Heart left ventricle (tissue), 16 donors: ENCODE measurements at regions not wholly inside any gene's neighbourhood (a gene's known extent, or its start where the extent isn't known, plus 50 kb on each side); places are given as distances from the start of the nearest gene placed in this dataset.
"Not testable (repeated sequence)": the region's sequence is repeated elsewhere in the genome, so short reads cannot be mapped to it uniquely, and the experiment has no call there.

Source experiments
- ATAC-seq, 4 donors: fragments of 200-7000 bp; cut with Tn5 transposase; one replicate each; pipeline ENCODE4 v1.9.1; 2020 to 2022; ENCODE audit warnings: moderate library complexity in 4 of 4, mild to moderate bottlenecking in 3 of 4, moderate number of reproducible peaks in 1 of 4
- DNase-seq, 5 donors: peaks; one replicate each; pipeline ENCODE4 v3.0.0-alpha.2; 2020
- H3K27ac ChIP-seq, 12 donors: fragments of 200-600 bp; sonication (generic) in 4 of 12; one replicate each; pipeline versions ENCODE4 v1.5.0 to v1.8.0; 2016 to 2022; ENCODE audit warnings: mild to moderate bottlenecking in 2 of 12
- H3K27me3 ChIP-seq, 9 donors: fragments of 200-600 bp; sonication (generic) in 2 of 9; one replicate each; pipeline versions ENCODE4 v1.5.1 to v1.8.0; 2016 to 2022; ENCODE audit warnings: mild to moderate bottlenecking in 3 of 9
- H3K36me3 ChIP-seq, 9 donors: fragments of 200-600 bp; sonication (generic) in 2 of 9; one replicate each; pipeline versions ENCODE4 v1.5.0 to v1.8.0; 2018 to 2022; ENCODE audit warnings: mild to moderate bottlenecking in 2 of 9
- H3K4me1 ChIP-seq, 12 donors: fragments of 200-600 bp; sonication (generic) in 4 of 12; one replicate each; pipeline versions ENCODE4 v1.5.0 to v1.8.0; 2016 to 2022; ENCODE audit warnings: mild to moderate bottlenecking in 3 of 12
- H3K4me3 ChIP-seq, 12 donors: fragments of 200-600 bp; sonication (generic) in 4 of 12; one replicate each; pipeline versions ENCODE4 v1.5.0 to v1.8.0; 2017 to 2022; ENCODE audit warnings: mild to moderate bottlenecking in 9 of 12, moderate library complexity in 4 of 12
- H3K9me3 ChIP-seq, 12 donors: fragments of 200-600 bp; sonication (generic) in 4 of 12; one replicate each; pipeline versions ENCODE4 v1.5.0 to v1.8.0; 2016 to 2022; ENCODE audit warnings: mild to moderate bottlenecking in 1 of 12
- POLR2A ChIP-seq, 2 donors: fragments of 450-650 bp; IDR thresholded peaks; one replicate each; pipeline ENCODE4 v1.6.1; 2017; ENCODE audit warnings: antibody characterized with exemption in 2 of 2, mild to moderate bottlenecking in 2 of 2, moderate library complexity in 2 of 2
- whole genome bisulfite sequencing, 4 donors: extraction: QIAGEN DNeasy Blood & Tissue Kit in 2 of 4; methylation state at CpG; one replicate each; pipeline versions ENCODE4 v1.1.5 to v1.1.7; 2013 to 2018; 5-methylcytosine and 5-hydroxymethylcytosine counted together
- intact Hi-C, 10 donors: fragments of 100-400 bp; cut with DNase I; formaldehyde crosslinking; loops; one replicate each; pipeline versions ENCODE4 v1.11.1 to v1.14.2; 2022
- TF ChIP-seq, protein P1 (sequence below), 12 donors: fragments of 200-600 bp; sonication (generic) in 4 of 12; IDR thresholded peaks; one replicate each; pipeline versions ENCODE4 v1.5.0 to v1.8.0; 2018 to 2022; ENCODE audit warnings: antibody characterized with exemption in 12 of 12, mild to moderate bottlenecking in 5 of 12
- donor health status: ischemic (EF 13 %, LVEDD 7.1; RV severe dilation, severe dysfunction).
- donor health status: healthy with polysubstance abuse.
- donor health status: DM: no; HTN: yes; CAD: no.
- donor health status: DM: no; HTN: no; CAD: no.
- donor health status: ischemic (EF 25% LVEDD 6.9; RV normal size, moderate dysfunction).
- donor health status: ischemic (EF 25% LVEDD 5.7; RV mildly dilated, moderate dysfunction).
- donor health status: healthy.
- donor health status: DM: yes; HTN: yes; CAD: no.
- donor health status: ischemic (EF 35%, LVEDD 5.7; RV mildly dilated, moderate dysfunction).
- donor health status: nonischemic (EF 11% LVEDD 7.7; RV severe dilation, severe dysfunction).
- donor health status: DM: yes; HTN: yes; CAD: no.
- donor health status: PGD.
- donor health status: ischemic (EF 29% LVEDD 5.4; RV normal size, mild dysfunction).
- donor health status: nonischemic (EF 23%, LVEDD 6.1; RV moderate dilation, normal function).

DNA sequence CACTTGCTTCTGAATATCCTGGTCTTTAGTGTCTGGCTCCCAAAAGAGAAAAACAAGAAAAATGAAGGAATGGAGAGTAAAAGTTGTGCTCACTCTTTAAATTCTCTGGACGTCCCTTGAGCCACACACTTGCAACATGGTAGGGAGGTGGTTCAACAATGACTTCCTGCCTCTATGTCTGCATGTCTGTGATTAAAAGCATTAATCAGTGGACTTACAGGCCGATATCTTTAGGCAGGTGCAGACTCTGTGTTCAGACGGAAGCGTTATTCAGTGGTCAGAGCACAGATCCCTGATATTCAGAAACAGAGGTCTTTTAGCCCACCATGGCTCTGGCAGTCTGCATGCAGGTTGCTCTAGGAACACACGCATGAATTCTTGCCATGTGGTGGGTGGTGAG lies 1920.0 kb upstream of the RAG2 start:
- Histone ChIP-seq H3K4me1 (no peaks in the 10 kb centered on the region), H3K9me3 (peaks cover 0 to 23% (median 4%) of the 10 kb centered on the region in 12 donors), H3K27me3 (no peaks in the 10 kb centered on the region), H3K36me3 (no peaks in the 10 kb centered on the region), H3K4me3 (no peak overlapping the region), H3K27ac (no peak overlapping the region)
- no peak for ATAC-seq
- no peak for TF ChIP-seq POLR2A (IDR thresholded peaks at IDR 0.05)
- TF ChIP-seq, protein P1, sequence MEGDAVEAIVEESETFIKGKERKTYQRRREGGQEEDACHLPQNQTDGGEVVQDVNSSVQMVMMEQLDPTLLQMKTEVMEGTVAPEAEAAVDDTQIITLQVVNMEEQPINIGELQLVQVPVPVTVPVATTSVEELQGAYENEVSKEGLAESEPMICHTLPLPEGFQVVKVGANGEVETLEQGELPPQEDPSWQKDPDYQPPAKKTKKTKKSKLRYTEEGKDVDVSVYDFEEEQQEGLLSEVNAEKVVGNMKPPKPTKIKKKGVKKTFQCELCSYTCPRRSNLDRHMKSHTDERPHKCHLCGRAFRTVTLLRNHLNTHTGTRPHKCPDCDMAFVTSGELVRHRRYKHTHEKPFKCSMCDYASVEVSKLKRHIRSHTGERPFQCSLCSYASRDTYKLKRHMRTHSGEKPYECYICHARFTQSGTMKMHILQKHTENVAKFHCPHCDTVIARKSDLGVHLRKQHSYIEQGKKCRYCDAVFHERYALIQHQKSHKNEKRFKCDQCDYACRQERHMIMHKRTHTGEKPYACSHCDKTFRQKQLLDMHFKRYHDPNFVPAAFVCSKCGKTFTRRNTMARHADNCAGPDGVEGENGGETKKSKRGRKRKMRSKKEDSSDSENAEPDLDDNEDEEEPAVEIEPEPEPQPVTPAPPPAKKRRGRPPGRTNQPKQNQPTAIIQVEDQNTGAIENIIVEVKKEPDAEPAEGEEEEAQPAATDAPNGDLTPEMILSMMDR (IDR thresholded peaks at IDR 0.05), result no peak
- no peak for DNase-seq
- intact Hi-C loops, result no loop called here
- 69 to 79% (median 73%) methylated on average over 5 of the region's 5 CpGs for WGBS, 4 donors

- H3K36me3 ChIP-seq, H3K4me3 ChIP-seq, H3K4me1 ChIP-seq, H3K27me3 ChIP-seq, H3K27ac ChIP-seq, ATAC-seq, DNase-seq, intact Hi-C loops: not testable (repeated sequence)
- peaks cover 0 to 14% (median 0%) of the 10 kb centered on the region in 12 donors for H3K9me3 ChIP-seq
- WGBS, 4 donors, result 77 to 82% (median 78%) methylated on average over 3 of the region's 3 CpGs
These were observed 1914.8 kb upstream of the RAG2 start for GRCh38 chr11:38512830-38513229.

DNA sequence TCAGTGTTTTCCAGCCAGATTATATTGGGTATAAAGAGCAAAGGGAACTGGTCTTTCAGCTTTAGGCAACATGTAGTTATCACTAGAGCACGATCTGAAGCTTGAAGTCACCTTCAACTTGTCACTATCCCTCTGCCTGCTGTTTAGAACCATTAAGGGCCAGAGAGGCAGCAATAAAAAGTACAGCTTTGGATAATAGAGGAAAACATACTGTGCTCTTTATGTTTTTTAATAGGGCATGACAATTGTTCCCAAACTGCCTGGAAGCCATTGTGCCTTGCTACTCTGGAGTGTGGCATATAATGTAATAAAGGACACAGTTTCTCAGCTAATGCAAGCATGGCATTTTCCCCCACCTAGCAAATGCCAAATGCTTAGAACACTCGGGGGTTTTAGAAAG lies 1912.0 kb upstream of the RAG2 start:
- Histone ChIP-seq H3K36me3 (no peaks in the 10 kb centered on the region), H3K27me3 (no peaks in the 10 kb centered on the region), H3K27ac (no peak overlapping the region), H3K4me1 (no peaks in the 10 kb centered on the region), H3K4me3 (no peak overlapping the region), H3K9me3 (peaks cover 0 to 11% (median 0%) of the 10 kb centered on the region in 12 donors)
- intact Hi-C loops, result no loop called here
- WGBS, 4 donors, result 44 to 60% (median 49%) methylated on average over 2 of the region's 2 CpGs
- ATAC-seq (no peak), DNase-seq (no peak)
- TF ChIP-seq POLR2A (IDR thresholded peaks at IDR 0.05), result no peak
- TF ChIP-seq, protein P1 (IDR thresholded peaks at IDR 0.05), result no peak

- ATAC-seq (no peak), DNase-seq (no peak)
- no peaks in the 10 kb centered on the region for H3K36me3 ChIP-seq
- 91% methylated on average over 13 to 14 of the region's 14 CpGs for WGBS, 4 donors
- intact Hi-C loops, result no loop called here
- H3K4me3 ChIP-seq, result no peak overlapping the region
- TF ChIP-seq POLR2A (IDR thresholded peaks at IDR 0.05), result no peak
- TF ChIP-seq, protein P1 (IDR thresholded peaks at IDR 0.05), result no peak
- no peaks in the 10 kb centered on the region for H3K27me3 ChIP-seq
- no peaks in the 10 kb centered on the region for H3K4me1 ChIP-seq
- H3K27ac ChIP-seq, result no peak overlapping the region
- H3K9me3 ChIP-seq, result peaks cover 0 to 23% (median 0%) of the 10 kb centered on the region in 12 donors
These were observed 1905.8 kb upstream of the RAG2 start for GRCh38 chr11:38503876-38504275.

- Histone ChIP-seq H3K36me3 (no peaks in the 10 kb centered on the region), H3K27ac (no peak overlapping the region), H3K4me1 (peaks cover 0 to 2% (median 0%) of the 10 kb centered on the region in 12 donors), H3K27me3 (no peaks in the 10 kb centered on the region), H3K4me3 (no peak overlapping the region), H3K9me3 (peaks cover 0 to 13% (median 0%) of the 10 kb centered on the region in 12 donors)
- intact Hi-C loops, result no loop called here
- ATAC-seq (no peak), DNase-seq (no peak)
- WGBS, 4 donors, result 57 to 79% (median 69%) methylated on average over 6 of the region's 6 CpGs
- no peak for TF ChIP-seq POLR2A (IDR thresholded peaks at IDR 0.05)
- TF ChIP-seq, protein P1 (IDR thresholded peaks at IDR 0.05), result no peak
These were observed 1900.7 kb upstream of the RAG2 start for GRCh38 chr11:38498721-38499120.
